ENCODE measurements at regions not wholly inside any gene's neighbourhood (a gene's known extent, or its start where the extent isn't known, plus 50 kb on each side); places are given as distances from the start of the nearest gene placed in this dataset.

GRCh38 chr4:159008671-159009070 lies 94.2 kb upstream of the RAPGEF2 start:
- no peak for TF ChIP-seq CTCF (IDR thresholded peaks at IDR 0.05 in 8 of 11, conservative IDR thresholded peaks at IDR 0.05 in 3 of 11)
- TF ChIP-seq POLR2A (IDR thresholded peaks at IDR 0.05), result no peak
